ENCODE measurements at regions not wholly inside any gene's neighbourhood (a gene's known extent, or its start where the extent isn't known, plus 50 kb on each side); places are given as distances from the start of the nearest gene placed in this dataset.

- no peak overlapping the region for H2AFZ ChIP-seq (ENCODE audit: low read length)
- no peaks in the 10 kb centered on the region for H4K20me1 ChIP-seq (ENCODE audit: control insufficient read depth, extremely low read depth, insufficient read depth, low read length)
- H3K9me3 ChIP-seq (ENCODE audit: control insufficient read depth, insufficient read depth, low read depth, low read length): no peaks in the 10 kb centered on the region
- no peak overlapping the region for H3K9ac ChIP-seq (ENCODE audit: insufficient read depth, low read length)
- no peaks in the 10 kb centered on the region for H3K79me2 ChIP-seq (ENCODE audit: control insufficient read depth, insufficient read depth, low read length)
- DNase-seq (ENCODE audit: low read depth in 2 of 2): peak in 1 of 2 donors; percentile 72
- TF ChIP-seq EZH2 (IDR thresholded peaks at IDR 0.05; ENCODE audit: low read length, missing control alignments): no peak
- TF ChIP-seq CTCF (conservative IDR thresholded peaks at IDR 0.05 in 1 of 2, IDR thresholded peaks at IDR 0.05 in 1 of 2; ENCODE audit: low read depth in 1 of 2, low read length in 2 of 2): no peak
- no peaks in the 10 kb centered on the region for H3K27me3 ChIP-seq (ENCODE audit: control insufficient read depth, insufficient read depth, low read length)
- no peak overlapping the region for H3K4me3 ChIP-seq (replicated peaks in 1 of 4; ENCODE audit: control extremely low read depth in 1 of 4, insufficient read depth in 1 of 4, low read depth in 3 of 4, low read length in 4 of 4)
- H3K36me3 ChIP-seq (ENCODE audit: control insufficient read depth, insufficient read depth, low read length): no peaks in the 10 kb centered on the region
- peaks cover 3% of the 10 kb centered on the region for H3K4me1 ChIP-seq (ENCODE audit: control insufficient read depth, extremely low read depth, insufficient read depth, low read length)
- no peak overlapping the region for H3K27ac ChIP-seq (ENCODE audit: insufficient read depth, low read length)
- no peak overlapping the region for H3K4me2 ChIP-seq (ENCODE audit: extremely low read depth, insufficient read depth, low read length)
Measured at GRCh38 chr6:118740372-118740771, 89.0 kb upstream of the CEP85L start.

GRCh38 chr6:118739696-118740353, 88.4 kb upstream of the CEP85L start:
- H3K4me1 ChIP-seq (ENCODE audit: control insufficient read depth, extremely low read depth, insufficient read depth, low read length): peaks cover 3% of the 10 kb centered on the region
- no peak overlapping the region for H3K9ac ChIP-seq (ENCODE audit: insufficient read depth, low read length)
- no peak for TF ChIP-seq EZH2 (IDR thresholded peaks at IDR 0.05; ENCODE audit: low read length, missing control alignments)
- no peak for TF ChIP-seq CTCF (conservative IDR thresholded peaks at IDR 0.05 in 1 of 2, IDR thresholded peaks at IDR 0.05 in 1 of 2; ENCODE audit: low read depth in 1 of 2, low read length in 2 of 2)
- no peak overlapping the region for H3K4me3 ChIP-seq (replicated peaks in 1 of 4; ENCODE audit: control extremely low read depth in 1 of 4, insufficient read depth in 1 of 4, low read depth in 3 of 4, low read length in 4 of 4)
- no peak overlapping the region for H2AFZ ChIP-seq (ENCODE audit: low read length)
- peak; percentile 34 to 42 for DNase-seq (ENCODE audit: low read depth in 2 of 2)
- H3K4me2 ChIP-seq (ENCODE audit: extremely low read depth, insufficient read depth, low read length): no peak overlapping the region
- no peaks in the 10 kb centered on the region for H3K79me2 ChIP-seq (ENCODE audit: control insufficient read depth, insufficient read depth, low read length)
- no peaks in the 10 kb centered on the region for H4K20me1 ChIP-seq (ENCODE audit: control insufficient read depth, extremely low read depth, insufficient read depth, low read length)
- H3K36me3 ChIP-seq (ENCODE audit: control insufficient read depth, insufficient read depth, low read length): no peaks in the 10 kb centered on the region
- H3K9me3 ChIP-seq (ENCODE audit: control insufficient read depth, insufficient read depth, low read depth, low read length): no peaks in the 10 kb centered on the region
- H3K27ac ChIP-seq (ENCODE audit: insufficient read depth, low read length): no peak overlapping the region
- H3K27me3 ChIP-seq (ENCODE audit: control insufficient read depth, insufficient read depth, low read length): no peaks in the 10 kb centered on the region

DNA sequence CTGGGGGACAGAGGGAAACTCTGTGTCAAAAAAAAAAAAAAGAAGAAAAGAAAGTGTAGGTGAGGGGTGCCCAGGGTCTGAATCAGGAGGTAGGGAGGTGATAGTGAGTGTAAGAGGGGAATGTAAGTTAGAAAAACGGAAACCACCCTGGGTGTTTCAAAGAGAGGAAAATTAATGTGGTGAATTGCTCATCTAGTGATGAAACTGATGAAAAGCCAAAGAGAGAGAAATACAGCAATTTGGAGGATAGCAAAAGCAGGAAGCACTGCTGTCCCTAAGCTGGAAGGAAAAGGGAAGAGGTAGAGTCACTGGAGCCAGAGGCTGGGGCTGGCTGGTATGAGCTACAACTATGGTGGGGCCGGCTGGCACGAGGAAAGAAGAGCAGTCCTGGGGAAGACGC, 85.0 kb upstream of the CEP85L start:
- TF ChIP-seq EZH2 (IDR thresholded peaks at IDR 0.05; ENCODE audit: low read length, missing control alignments) (no peak), CTCF (conservative IDR thresholded peaks at IDR 0.05 in 1 of 2, IDR thresholded peaks at IDR 0.05 in 1 of 2; ENCODE audit: low read depth in 1 of 2, low read length in 2 of 2) (no peak)
- no peaks in the 10 kb centered on the region for H3K27me3 ChIP-seq (ENCODE audit: control insufficient read depth, insufficient read depth, low read length)
- no peak for DNase-seq (ENCODE audit: low read depth in 2 of 2)

More for the DNA sequence above, 85.0 kb upstream of the CEP85L start:
- Histone ChIP-seq H3K4me2 (ENCODE audit: extremely low read depth, insufficient read depth, low read length) (no peak overlapping the region), H3K36me3 (ENCODE audit: control insufficient read depth, insufficient read depth, low read length) (no peaks in the 10 kb centered on the region), H3K9ac (ENCODE audit: insufficient read depth, low read length) (no peak overlapping the region), H2AFZ (ENCODE audit: low read length) (no peak overlapping the region), H3K4me1 (ENCODE audit: control insufficient read depth, extremely low read depth, insufficient read depth, low read length) (no peaks in the 10 kb centered on the region), H3K79me2 (ENCODE audit: control insufficient read depth, insufficient read depth, low read length) (no peaks in the 10 kb centered on the region), H4K20me1 (ENCODE audit: control insufficient read depth, extremely low read depth, insufficient read depth, low read length) (no peaks in the 10 kb centered on the region), H3K27ac (ENCODE audit: insufficient read depth, low read length) (no peak overlapping the region), H3K4me3 (replicated peaks in 1 of 4; ENCODE audit: control extremely low read depth in 1 of 4, insufficient read depth in 1 of 4, low read depth in 3 of 4, low read length in 4 of 4) (no peak overlapping the region), H3K9me3 (ENCODE audit: control insufficient read depth, insufficient read depth, low read depth, low read length) (no peaks in the 10 kb centered on the region)
